ENCODE measurements at regions not wholly inside any gene's neighbourhood (a gene's known extent, or its start where the extent isn't known, plus 50 kb on each side); places are given as distances from the start of the nearest gene placed in this dataset.

GRCh38 chr9:119768266-119768665 is 399.0 kb upstream of the BRINP1 start:
- H3K27me3 ChIP-seq (ENCODE audit: insufficient read depth, low read length): no peaks in the 10 kb centered on the region
- no peak overlapping the region for H3K4me3 Mint-ChIP-seq
- WGBS (ENCODE audit: extremely low coverage, insufficient read length, low lambda C conversion rate): no CpG with 5 or more reads among the region's 3 CpGs

More at GRCh38 chr9:119768266-119768665, 399.0 kb upstream of the BRINP1 start:
- Histone ChIP-seq H3K9ac (ENCODE audit: extremely low read depth, insufficient read length, low read length) (no peak overlapping the region), H3K79me1 (ENCODE audit: insufficient read depth, low read depth, low read length, poor library complexity, severe bottlenecking) (no peaks in the 10 kb centered on the region), H2BK12ac (ENCODE audit: insufficient read length, low read depth, low read length) (no peak overlapping the region), H3K27ac (ENCODE audit: insufficient read length, low read depth, low read length) (no peak overlapping the region), H2BK5ac (ENCODE audit: insufficient read length, low read length) (no peak overlapping the region), H2AK5ac (ENCODE audit: insufficient read length, low read length) (no peak overlapping the region), H3T11ph (ENCODE audit: low read length) (no peak overlapping the region), H4K20me1 (ENCODE audit: control insufficient read depth, insufficient read depth, insufficient read length) (no peaks in the 10 kb centered on the region), H3K18ac (ENCODE audit: insufficient read length, low read depth, low read length) (no peak overlapping the region), H3K14ac (ENCODE audit: insufficient read depth, low read length) (no peak overlapping the region), H4K5ac (ENCODE audit: insufficient read length, low read depth, low read length) (no peak overlapping the region), H2AFZ (ENCODE audit: low read length) (no peak overlapping the region), H3K4me2 (ENCODE audit: insufficient read depth, insufficient read length, low read length) (no peak overlapping the region), H3K79me2 (ENCODE audit: insufficient read depth, low read length) (no peaks in the 10 kb centered on the region), H3K23ac (ENCODE audit: insufficient read length, low read depth, low read length) (no peak overlapping the region), H3K4ac (ENCODE audit: low read depth, low read length) (no peak overlapping the region), H4K8ac (replicated peaks; ENCODE audit: insufficient read length, low read depth, low read length) (no peak overlapping the region), H3K9me3 (ENCODE audit: control insufficient read depth, low read depth, low read length) (no peaks in the 10 kb centered on the region), H3K23me2 (ENCODE audit: insufficient read length, low read depth, low read length, poor library complexity, severe bottlenecking) (no peaks in the 10 kb centered on the region), H2BK15ac (ENCODE audit: low read depth, low read length) (no peak overlapping the region), H2BK120ac (ENCODE audit: low read depth, low read length, poor library complexity, severe bottlenecking) (no peak overlapping the region), H2BK20ac (ENCODE audit: low read depth, low read length, poor library complexity, severe bottlenecking) (no peak overlapping the region), H4K91ac (ENCODE audit: insufficient read length, low read depth, low read length) (no peak overlapping the region), H3K56ac (ENCODE audit: insufficient read length, low read depth, low read length) (no peak overlapping the region), H3K4me1 (ENCODE audit: insufficient read depth, low read length) (no peaks in the 10 kb centered on the region)
- Mint-ChIP-seq H3K27me3 (ENCODE audit: low read depth) (peaks cover 26% of the 10 kb centered on the region), H3K4me1 (peaks cover 3 to 6% of the 10 kb centered on the region in 2 experiments; a peak in 2 of 4 replicates), H3K27ac (no peak overlapping the region), H3K36me3 (ENCODE audit: insufficient read depth in 1 of 3, low read depth in 3 of 3) (no peaks in the 10 kb centered on the region), H3K9me3 (no peaks in the 10 kb centered on the region)
- no peak for DNase-seq
- no peak for TF ChIP-seq CTCF (conservative IDR thresholded peaks at IDR 0.05)

Data from H9 (cell line).